ENCODE measurements at regions not wholly inside any gene's neighbourhood (a gene's known extent, or its start where the extent isn't known, plus 50 kb on each side); places are given as distances from the start of the nearest gene placed in this dataset.

DNA sequence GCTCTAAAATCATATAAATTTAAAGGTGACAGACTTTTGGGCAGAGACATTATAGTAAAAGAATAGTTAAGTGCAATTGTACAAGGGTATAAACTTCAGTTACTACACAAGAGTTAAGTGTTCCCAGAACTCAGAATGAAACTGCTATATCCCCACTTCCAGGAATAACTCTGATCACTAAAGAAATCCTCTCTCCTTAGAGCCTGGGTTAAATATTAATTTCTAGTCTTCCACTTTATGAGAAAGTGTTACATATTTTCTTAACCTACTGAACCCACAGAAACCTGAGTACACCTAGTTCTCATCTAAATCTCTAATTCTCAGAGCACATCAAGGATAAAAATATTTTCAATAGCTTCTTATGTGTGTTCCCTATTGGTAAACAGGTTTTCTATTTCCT lies 99.1 kb upstream of the USP38 start:
- Histone ChIP-seq H3K27me3 (ENCODE audit: control insufficient read depth in 1 of 2, insufficient read depth in 2 of 2, low read length in 2 of 2) (no peaks in the 10 kb centered on the region), H3K36me3 (replicated peaks in 1 of 2; ENCODE audit: control insufficient read depth in 1 of 2, insufficient read depth in 2 of 2, low read length in 2 of 2) (no peaks in the 10 kb centered on the region), H3K4me2 (ENCODE audit: low read depth, low read length) (no peak overlapping the region), H3K79me2 (ENCODE audit: insufficient read depth, low read length) (no peaks in the 10 kb centered on the region), H3K4me3 (replicated peaks in 1 of 3; ENCODE audit: insufficient read depth in 1 of 3, low read depth in 2 of 3, low read length in 3 of 3) (no peak overlapping the region), H3K27ac (ENCODE audit: extremely low read length, insufficient read depth, low read length) (no peak overlapping the region), H3K4me1 (ENCODE audit: insufficient read depth, low read length) (no peaks in the 10 kb centered on the region), H3K9ac (ENCODE audit: insufficient read depth, low read depth, low read length) (no peak overlapping the region), H3K9me3 (ENCODE audit: low read length) (no peaks in the 10 kb centered on the region), H2AFZ (ENCODE audit: low read length) (no peak overlapping the region), H4K20me1 (ENCODE audit: insufficient read depth, low read length) (no peaks in the 10 kb centered on the region)
- ChIA-PET POLR2A (no interaction called here), CTCF (ENCODE audit: low intra/inter-chr PET ratio, low total read pairs) (no interaction called here)
- no peak for DNase-seq (ENCODE audit: low spot score)
- no peak for FAIRE-seq
- in situ Hi-C loops (cut with HindIII; ENCODE audit: extremely low pct_ligation_motif_present, low pct_unique_long_range_greater_than_20kb) (no loop called here), intact Hi-C loops (cut with micrococcal nuclease; ENCODE audit: unreplicated experiment) (loop anchor here (1.0 kb wide), 1 partner anchor 100 kb away; no protein-coding TSS in a partner anchor)
- no peak for TF ChIP-seq ZNF446 (CRISPR knock-in tag; IDR thresholded peaks at IDR 0.05)
- TF ChIP-seq, protein P1, sequence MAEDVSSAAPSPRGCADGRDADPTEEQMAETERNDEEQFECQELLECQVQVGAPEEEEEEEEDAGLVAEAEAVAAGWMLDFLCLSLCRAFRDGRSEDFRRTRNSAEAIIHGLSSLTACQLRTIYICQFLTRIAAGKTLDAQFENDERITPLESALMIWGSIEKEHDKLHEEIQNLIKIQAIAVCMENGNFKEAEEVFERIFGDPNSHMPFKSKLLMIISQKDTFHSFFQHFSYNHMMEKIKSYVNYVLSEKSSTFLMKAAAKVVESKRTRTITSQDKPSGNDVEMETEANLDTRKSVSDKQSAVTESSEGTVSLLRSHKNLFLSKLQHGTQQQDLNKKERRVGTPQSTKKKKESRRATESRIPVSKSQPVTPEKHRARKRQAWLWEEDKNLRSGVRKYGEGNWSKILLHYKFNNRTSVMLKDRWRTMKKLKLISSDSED (CRISPR knock-in tag; IDR thresholded peaks at IDR 0.05) = no peak
- no peak for TF ChIP-seq ZNF747 (CRISPR knock-in tag; IDR thresholded peaks at IDR 0.05; ENCODE audit: borderline replicate concordance)
- TF ChIP-seq HMGA1 (CRISPR knock-in tag; conservative IDR thresholded peaks at IDR 0.05) = no peak
- TF ChIP-seq, protein P2, sequence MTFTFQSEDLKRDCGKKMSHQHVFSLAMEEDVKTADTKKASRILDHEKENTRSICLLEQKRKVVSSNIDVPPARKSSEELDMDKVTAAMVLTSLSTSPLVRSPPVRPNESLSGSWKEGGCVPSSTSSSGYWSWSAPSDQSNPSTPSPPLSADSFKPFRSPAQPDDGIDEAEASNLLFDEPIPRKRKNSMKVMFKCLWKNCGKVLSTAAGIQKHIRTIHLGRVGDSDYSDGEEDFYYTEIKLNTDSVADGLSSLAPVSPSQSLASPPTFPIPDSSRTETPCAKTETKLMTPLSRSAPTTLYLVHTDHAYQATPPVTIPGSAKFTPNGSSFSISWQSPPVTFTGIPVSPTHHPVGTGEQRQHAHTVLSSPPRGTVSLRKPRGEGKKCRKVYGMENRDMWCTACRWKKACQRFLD (CRISPR knock-in tag; IDR thresholded peaks at IDR 0.05; ENCODE audit: borderline replicate concordance) = no peak
- no peak for TF ChIP-seq SPEN (CRISPR knock-in tag; IDR thresholded peaks at IDR 0.05; ENCODE audit: low read depth)
- TF ChIP-seq KDM5B (CRISPR knock-in tag; IDR thresholded peaks at IDR 0.05; ENCODE audit: borderline replicate concordance) = no peak
- ATAC-seq = no peak
- no TSS peak for BruUV-seq (replicated peaks)

DNA sequence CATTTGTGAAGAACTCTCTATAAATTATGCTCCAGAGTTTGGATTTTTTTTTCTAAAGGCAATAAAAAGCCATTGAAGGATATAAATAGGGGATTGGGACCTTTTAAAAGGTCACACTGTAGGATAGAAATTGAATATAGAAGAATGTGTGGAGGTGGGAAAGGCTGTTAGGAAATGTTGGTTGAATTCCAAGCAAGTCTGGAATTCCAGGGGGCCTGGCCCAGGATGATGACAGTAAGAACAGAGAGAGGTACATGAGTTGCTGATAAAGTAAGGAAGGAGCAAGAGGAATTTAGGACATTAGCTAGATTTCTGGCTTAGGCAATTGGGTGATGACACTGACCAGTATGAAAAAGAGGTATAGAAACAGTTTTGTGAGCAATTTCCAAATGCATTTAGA lies 95.4 kb upstream of the USP38 start:
- Histone ChIP-seq H3K79me2 (ENCODE audit: insufficient read depth, low read length) (no peaks in the 10 kb centered on the region), H3K4me1 (ENCODE audit: insufficient read depth, low read length) (no peaks in the 10 kb centered on the region), H2AFZ (ENCODE audit: low read length) (no peak overlapping the region), H3K27ac (ENCODE audit: extremely low read length, insufficient read depth, low read length) (no peak overlapping the region), H4K20me1 (ENCODE audit: insufficient read depth, low read length) (no peaks in the 10 kb centered on the region), H3K4me3 (replicated peaks in 1 of 3; ENCODE audit: insufficient read depth in 1 of 3, low read depth in 2 of 3, low read length in 3 of 3) (no peak overlapping the region), H3K36me3 (replicated peaks in 1 of 2; ENCODE audit: control insufficient read depth in 1 of 2, insufficient read depth in 2 of 2, low read length in 2 of 2) (no peaks in the 10 kb centered on the region), H3K4me2 (ENCODE audit: low read depth, low read length) (no peak overlapping the region), H3K9me3 (ENCODE audit: low read length) (no peaks in the 10 kb centered on the region), H3K9ac (ENCODE audit: insufficient read depth, low read depth, low read length) (no peak overlapping the region), H3K27me3 (ENCODE audit: control insufficient read depth in 1 of 2, insufficient read depth in 2 of 2, low read length in 2 of 2) (no peaks in the 10 kb centered on the region)
- ATAC-seq (no peak), FAIRE-seq (no peak), DNase-seq (ENCODE audit: low spot score) (no peak)
- CTCF ChIA-PET (ENCODE audit: low intra/inter-chr PET ratio, low total read pairs) = no interaction called here
- in situ Hi-C loops (cut with HindIII; ENCODE audit: extremely low pct_ligation_motif_present, low pct_unique_long_range_greater_than_20kb) = no loop called here
- no TSS peak for BruUV-seq (replicated peaks)
- intact Hi-C loops (cut with micrococcal nuclease; ENCODE audit: unreplicated experiment) = no loop called here
- POLR2A ChIA-PET = no interaction called here
- no peak for TF ChIP-seq ARID2 (CRISPR knock-in tag; IDR thresholded peaks at IDR 0.05; ENCODE audit: borderline replicate concordance)
- TF ChIP-seq, protein P3, sequence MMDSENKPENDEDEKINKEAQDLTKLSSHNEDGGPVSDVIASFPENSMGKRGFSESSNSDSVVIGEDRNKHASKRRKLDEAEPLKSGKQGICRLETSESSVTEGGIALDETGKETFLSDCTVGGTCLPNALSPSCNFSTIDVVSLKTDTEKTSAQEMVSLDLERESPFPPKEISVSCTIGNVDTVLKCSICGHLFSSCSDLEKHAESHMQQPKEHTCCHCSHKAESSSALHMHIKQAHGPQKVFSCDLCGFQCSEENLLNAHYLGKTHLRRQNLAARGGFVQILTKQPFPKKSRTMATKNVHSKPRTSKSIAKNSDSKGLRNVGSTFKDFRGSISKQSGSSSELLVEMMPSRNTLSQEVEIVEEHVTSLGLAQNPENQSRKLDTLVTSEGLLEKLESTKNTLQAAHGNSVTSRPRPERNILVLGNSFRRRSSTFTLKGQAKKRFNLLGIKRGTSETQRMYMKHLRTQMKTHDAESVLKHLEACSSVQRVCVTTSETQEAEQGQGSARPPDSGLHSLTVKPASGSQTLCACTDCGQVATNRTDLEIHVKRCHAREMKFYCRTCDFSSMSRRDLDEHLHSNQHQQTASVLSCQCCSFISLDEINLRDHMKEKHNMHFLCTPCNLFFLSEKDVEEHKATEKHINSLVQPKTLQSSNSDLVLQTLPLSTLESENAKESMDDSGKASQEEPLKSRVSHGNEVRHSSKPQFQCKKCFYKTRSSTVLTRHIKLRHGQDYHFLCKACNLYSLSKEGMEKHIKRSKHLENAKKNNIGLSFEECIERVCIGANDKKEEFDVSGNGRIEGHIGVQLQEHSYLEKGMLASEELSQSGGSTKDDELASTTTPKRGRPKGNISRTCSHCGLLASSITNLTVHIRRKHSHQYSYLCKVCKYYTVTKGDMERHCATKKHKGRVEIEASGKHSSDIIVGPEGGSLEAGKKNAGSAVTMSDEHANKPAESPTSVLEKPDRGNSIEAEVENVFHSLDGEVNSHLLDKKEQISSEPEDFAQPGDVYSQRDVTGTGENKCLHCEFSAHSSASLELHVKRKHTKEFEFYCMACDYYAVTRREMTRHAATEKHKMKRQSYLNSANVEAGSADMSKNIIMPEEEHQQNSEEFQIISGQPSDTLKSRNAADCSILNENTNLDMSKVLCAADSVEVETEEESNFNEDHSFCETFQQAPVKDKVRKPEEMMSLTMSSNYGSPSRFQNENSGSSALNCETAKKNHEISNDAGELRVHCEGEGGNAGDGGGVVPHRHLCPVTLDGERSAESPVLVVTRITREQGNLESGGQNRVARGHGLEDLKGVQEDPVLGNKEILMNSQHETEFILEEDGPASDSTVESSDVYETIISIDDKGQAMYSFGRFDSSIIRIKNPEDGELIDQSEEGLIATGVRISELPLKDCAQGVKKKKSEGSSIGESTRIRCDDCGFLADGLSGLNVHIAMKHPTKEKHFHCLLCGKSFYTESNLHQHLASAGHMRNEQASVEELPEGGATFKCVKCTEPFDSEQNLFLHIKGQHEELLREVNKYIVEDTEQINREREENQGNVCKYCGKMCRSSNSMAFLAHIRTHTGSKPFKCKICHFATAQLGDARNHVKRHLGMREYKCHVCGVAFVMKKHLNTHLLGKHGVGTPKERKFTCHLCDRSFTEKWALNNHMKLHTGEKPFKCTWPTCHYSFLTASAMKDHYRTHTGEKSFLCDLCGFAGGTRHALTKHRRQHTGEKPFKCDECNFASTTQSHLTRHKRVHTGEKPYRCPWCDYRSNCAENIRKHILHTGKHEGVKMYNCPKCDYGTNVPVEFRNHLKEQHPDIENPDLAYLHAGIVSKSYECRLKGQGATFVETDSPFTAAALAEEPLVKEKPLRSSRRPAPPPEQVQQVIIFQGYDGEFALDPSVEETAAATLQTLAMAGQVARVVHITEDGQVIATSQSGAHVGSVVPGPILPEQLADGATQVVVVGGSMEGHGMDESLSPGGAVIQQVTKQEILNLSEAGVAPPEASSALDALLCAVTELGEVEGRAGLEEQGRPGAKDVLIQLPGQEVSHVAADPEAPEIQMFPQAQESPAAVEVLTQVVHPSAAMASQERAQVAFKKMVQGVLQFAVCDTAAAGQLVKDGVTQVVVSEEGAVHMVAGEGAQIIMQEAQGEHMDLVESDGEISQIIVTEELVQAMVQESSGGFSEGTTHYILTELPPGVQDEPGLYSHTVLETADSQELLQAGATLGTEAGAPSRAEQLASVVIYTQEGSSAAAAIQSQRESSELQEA (CRISPR knock-in tag; IDR thresholded peaks at IDR 0.05; ENCODE audit: not compliant biosample characterization) = no peak
